ENCODE measurements at regions not wholly inside any gene's neighbourhood (a gene's known extent, or its start where the extent isn't known, plus 50 kb on each side); places are given as distances from the start of the nearest gene placed in this dataset.

- TF ChIP-seq CTCF (IDR thresholded peaks at IDR 0.05) (no peak), POLR2A (IDR thresholded peaks at IDR 0.05) (no peak), EP300 (IDR thresholded peaks at IDR 0.05) (no peak), POLR2AphosphoS5 (IDR thresholded peaks at IDR 0.05) (no peak)
Measured at GRCh38 chr5:119860463-119860862, 231.1 kb downstream of the FAM170A start.
